ENCODE measurements at regions not wholly inside any gene's neighbourhood (a gene's known extent, or its start where the extent isn't known, plus 50 kb on each side); places are given as distances from the start of the nearest gene placed in this dataset.

DNA sequence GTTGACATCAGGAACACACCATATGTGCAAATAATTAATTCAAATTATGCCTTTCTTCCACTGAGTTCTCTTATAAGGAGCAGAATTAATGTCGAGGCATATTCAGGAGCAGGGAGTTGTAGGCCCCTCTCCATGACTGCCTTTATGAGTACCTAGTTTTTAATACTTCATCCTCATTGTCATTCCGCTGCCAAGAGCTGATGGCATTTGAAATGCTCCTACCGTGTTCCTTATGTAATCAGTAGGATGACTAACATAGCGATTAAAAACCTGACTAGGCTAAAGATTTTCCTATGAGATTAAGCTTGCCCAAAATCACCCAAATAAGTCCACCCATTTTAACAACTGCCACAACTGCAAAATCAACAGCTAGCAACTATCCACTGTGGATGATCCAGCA lies 220.6 kb downstream of the DHX15 start:
- TF ChIP-seq, protein P1, sequence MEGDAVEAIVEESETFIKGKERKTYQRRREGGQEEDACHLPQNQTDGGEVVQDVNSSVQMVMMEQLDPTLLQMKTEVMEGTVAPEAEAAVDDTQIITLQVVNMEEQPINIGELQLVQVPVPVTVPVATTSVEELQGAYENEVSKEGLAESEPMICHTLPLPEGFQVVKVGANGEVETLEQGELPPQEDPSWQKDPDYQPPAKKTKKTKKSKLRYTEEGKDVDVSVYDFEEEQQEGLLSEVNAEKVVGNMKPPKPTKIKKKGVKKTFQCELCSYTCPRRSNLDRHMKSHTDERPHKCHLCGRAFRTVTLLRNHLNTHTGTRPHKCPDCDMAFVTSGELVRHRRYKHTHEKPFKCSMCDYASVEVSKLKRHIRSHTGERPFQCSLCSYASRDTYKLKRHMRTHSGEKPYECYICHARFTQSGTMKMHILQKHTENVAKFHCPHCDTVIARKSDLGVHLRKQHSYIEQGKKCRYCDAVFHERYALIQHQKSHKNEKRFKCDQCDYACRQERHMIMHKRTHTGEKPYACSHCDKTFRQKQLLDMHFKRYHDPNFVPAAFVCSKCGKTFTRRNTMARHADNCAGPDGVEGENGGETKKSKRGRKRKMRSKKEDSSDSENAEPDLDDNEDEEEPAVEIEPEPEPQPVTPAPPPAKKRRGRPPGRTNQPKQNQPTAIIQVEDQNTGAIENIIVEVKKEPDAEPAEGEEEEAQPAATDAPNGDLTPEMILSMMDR (IDR thresholded peaks at IDR 0.05), result no peak
- TF ChIP-seq POLR2AphosphoS5 (IDR thresholded peaks at IDR 0.05), result no peak

Measured in suprapubic skin (tissue), 3 donors.